RWPE1 (cell line): ENCODE measurements at regions not wholly inside any gene's neighbourhood (a gene's known extent, or its start where the extent isn't known, plus 50 kb on each side); places are given as distances from the start of the nearest gene placed in this dataset.
A peak's percentile ranks its signal among the peaks of the same experiment; 100 is the strongest.

Experiments
- CTCF ChIA-PET: fragments of 350-600 bp; sonication (Branson Sonifier 250); formaldehyde crosslinking; extraction: SDS; loops from one replicate; lab custom pipeline; 2021; lab: Yijun Ruan, JAX
- POLR2A ChIA-PET: fragments of 400-600 bp; formaldehyde crosslinking; extraction: SDS; loops from one replicate; lab custom pipeline; 2020; ENCODE audit warnings: antibody characterized with exemption; ENCODE audit not compliant: low non-redundant PET; lab: Yijun Ruan, JAX
- DNase-seq: peaks from one replicate; pipeline ENCODE4 v3.0.0; 2012; ENCODE audit warnings: low spot score
- H3K27ac ChIP-seq: fragments of 450-650 bp; 2 replicates; pipeline ENCODE4 v1.5.1; 2017
- TF ChIP-seq, protein P1 (sequence below): fragments of 450-650 bp; conservative IDR thresholded peaks from 2 replicates; pipeline ENCODE4 v1.5.1; 2017; ENCODE audit warnings: low read depth, mild to moderate bottlenecking

DNA sequence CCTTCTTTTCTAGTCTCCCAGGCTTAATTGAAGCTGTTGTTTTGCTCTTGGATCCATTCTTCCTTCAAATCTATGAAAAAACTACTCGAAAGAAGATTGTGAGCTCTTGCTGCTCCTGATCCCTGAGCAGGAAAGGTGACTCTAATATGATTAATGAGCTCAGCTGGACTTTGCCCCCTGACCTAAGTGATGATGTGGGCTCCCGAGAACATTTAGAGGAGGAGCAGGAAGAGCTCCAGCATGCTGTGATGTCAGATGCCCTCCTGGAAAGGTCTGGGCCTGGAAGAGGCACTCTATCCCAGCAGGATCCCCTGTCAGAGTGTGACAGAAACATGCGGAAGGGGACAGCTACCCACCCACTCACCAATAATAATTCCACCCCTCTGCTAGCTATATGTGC is 117.9 kb upstream of the PELI1 start:
- POLR2A ChIA-PET = interaction anchor here (0.6 kb wide), 1 partner anchor 1557 kb away, joined by 4 read pairs; the partner anchor contains the start of gene EHBP1
- no peak for DNase-seq
- CTCF ChIA-PET = interaction anchor here (0.5 to 0.6 kb wide), 2 partner anchors 226 to 524 kb away, joined by 3 read pairs; no protein-coding TSS in a partner anchor

DNA sequence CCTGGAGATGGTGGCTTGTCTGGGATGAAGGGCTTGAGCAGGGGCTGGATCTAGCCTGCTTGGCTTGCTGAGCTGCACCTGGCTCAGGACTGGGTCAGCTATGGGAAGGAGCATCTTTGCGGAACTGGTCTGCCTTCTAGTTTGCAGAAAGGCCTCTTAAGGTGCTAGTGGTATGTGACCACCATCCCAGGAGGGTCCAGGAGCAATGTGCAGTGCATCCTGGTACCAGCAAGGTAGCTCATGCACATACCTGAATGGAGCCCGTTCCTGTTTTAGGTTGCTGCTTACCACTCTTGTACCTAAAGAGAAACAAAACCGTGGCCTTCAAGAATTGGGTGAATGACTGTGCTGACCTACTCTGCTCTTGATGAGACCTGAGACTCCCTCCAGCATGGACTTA is 118.6 kb upstream of the PELI1 start:
- peak overlapping the region; percentile 67; the same call in 1 of the 2 replicates for H3K27ac ChIP-seq
- POLR2A ChIA-PET = interaction anchor here (0.6 kb wide), 1 partner anchor 1557 kb away, joined by 4 read pairs; the partner anchor contains the start of gene EHBP1
- DNase-seq = no peak
- CTCF ChIA-PET = interaction anchor here (0.6 kb wide), 2 partner anchors 163 to 525 kb away, joined by 3 read pairs; no protein-coding TSS in a partner anchor
- TF ChIP-seq, protein P1, sequence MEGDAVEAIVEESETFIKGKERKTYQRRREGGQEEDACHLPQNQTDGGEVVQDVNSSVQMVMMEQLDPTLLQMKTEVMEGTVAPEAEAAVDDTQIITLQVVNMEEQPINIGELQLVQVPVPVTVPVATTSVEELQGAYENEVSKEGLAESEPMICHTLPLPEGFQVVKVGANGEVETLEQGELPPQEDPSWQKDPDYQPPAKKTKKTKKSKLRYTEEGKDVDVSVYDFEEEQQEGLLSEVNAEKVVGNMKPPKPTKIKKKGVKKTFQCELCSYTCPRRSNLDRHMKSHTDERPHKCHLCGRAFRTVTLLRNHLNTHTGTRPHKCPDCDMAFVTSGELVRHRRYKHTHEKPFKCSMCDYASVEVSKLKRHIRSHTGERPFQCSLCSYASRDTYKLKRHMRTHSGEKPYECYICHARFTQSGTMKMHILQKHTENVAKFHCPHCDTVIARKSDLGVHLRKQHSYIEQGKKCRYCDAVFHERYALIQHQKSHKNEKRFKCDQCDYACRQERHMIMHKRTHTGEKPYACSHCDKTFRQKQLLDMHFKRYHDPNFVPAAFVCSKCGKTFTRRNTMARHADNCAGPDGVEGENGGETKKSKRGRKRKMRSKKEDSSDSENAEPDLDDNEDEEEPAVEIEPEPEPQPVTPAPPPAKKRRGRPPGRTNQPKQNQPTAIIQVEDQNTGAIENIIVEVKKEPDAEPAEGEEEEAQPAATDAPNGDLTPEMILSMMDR = no peak

More for the DNA sequence above, 117.9 kb upstream of the PELI1 start:
- H3K27ac ChIP-seq = peak overlapping the region; percentile 67; the same call in 1 of the 2 replicates
- TF ChIP-seq, protein P1 = no peak

DNA sequence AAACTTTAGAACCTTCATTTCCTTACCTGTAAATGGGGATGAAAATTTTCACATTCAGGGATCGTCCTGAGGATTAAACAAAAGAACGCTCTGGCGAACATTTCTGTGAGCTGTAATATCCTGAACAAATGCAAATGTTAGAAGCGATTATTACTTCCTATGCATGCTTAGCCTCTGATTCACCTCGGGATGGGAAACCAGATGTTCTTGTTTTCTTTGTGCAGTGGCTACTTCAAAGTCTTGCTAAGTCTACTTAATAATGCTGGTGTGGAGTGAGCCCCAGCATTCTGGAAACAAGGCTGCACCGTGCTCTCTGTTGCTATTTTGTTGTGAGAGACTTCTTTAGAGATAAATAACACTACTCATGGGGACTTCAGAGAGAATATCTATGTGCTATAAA is 119.1 kb upstream of the PELI1 start:
- DNase-seq = peak; percentile 70
- TF ChIP-seq, protein P1 = no peak
- H3K27ac ChIP-seq = peak overlapping the region; percentile 67; the same call in 1 of the 2 replicates
- ChIA-PET CTCF (no interaction called here), POLR2A (no interaction called here)

DNA sequence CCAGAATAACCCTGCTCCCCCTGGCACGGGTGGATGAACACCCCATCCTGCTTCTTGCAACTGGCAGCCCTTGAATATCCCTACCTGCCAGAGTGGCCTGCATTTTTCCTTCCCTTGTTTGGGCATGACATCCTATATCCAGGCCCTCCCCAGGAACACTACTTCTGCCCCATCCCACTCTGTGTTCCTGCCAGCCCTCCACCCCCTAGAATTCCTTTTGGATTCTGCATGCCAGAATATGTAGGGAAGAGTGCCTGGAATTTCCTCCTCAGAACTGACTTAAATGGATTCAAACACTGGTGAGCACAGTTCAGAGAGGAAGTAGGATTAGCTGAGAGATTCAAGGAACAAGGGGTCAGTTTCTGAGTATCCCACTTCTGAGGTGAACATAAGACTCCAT is 123.5 kb upstream of the PELI1 start:
- POLR2A ChIA-PET = no interaction called here
- CTCF ChIA-PET = no interaction called here
- no peak for DNase-seq

DNA sequence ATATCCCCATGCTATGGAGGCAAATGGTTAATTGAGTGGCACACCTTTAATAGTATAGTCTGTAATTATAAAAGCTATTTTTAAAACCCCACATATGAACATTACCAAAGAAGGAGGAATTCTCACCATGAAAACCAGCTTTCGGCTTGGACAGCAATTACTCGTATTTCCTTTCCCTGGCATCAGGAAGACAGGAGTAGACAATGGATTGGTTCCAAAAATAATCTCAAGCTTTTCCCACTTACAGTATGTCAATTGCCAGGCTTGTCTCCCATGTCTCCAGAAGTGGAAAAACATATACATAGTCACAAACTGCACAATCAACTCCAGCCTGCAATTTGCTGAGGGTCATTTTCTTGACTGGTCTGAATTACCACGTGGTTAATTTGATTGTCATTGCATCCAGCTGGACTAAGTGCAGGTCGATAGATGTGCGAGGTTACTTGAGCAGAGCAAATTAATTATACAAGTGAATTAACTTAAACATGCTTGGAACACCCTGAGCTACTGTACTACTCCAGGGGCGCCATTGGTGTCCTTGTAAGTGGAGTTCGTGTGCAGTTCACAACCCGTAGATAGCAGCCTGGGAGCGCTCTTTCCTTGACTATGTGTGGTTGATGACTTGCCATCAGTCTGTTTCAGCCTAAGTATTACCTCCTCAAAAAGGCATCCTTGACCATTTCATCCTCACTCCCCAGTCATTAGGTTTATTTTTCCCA is 124.3 kb upstream of the PELI1 start:
- DNase-seq = no peak
- no peak overlapping the region for H3K27ac ChIP-seq
- CTCF ChIA-PET = no interaction called here
- POLR2A ChIA-PET = no interaction called here
- TF ChIP-seq, protein P1 = no peak

More for the DNA sequence above, 123.5 kb upstream of the PELI1 start:
- TF ChIP-seq, protein P1 = no peak
- H3K27ac ChIP-seq = peak overlapping the region; percentile 64; the same call in 1 of the 2 replicates

DNA sequence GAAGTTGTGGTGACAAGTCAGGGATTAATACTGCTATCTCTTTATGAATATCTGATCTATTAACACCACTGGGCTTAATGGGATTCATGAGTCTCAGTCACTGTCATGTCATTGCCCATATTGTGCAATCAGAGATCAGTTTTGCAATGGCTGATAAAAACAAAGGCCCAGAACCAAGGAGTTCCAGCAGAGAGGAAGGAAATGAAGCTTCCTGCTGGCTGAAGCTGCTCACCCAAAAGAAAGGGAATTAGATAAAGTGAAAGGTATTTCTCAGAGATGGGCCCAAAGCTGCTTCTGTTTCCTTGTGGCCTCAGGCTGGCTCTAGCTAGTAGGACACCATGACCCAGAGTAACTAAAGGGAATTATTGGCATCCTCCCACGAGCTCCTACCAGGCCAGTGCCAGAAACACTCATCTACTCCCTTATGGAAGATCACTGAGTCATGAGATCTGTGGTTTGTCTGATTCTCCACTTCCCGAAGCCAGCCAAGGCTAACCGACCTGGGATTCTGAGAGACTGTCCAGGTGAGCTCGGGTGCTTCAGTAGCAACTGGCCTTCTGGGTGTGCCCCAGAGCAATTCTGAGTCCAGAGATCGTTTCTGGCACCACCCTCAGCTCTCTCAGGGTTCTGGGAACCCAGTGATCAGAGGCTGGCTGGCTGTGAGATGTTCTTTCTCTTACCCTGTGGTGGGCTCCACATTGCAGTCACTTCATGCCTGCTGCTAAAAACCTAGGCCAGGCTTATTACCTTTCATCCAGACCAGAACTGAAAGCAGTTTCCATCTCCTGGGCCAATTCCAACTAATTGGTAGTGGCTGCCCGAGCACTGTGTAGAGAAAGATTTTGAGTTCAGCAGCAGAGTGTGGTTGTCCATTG is 129.5 kb upstream of the PELI1 start:
- H3K27ac ChIP-seq = peak overlapping the region; percentile 90
- DNase-seq = peak; percentile 88
- POLR2A ChIA-PET = no interaction called here
- CTCF ChIA-PET = interaction anchor here (0.5 kb wide), 1 partner anchor 24 kb away, joined by 4 read pairs; no protein-coding TSS in a partner anchor
- TF ChIP-seq, protein P1 = no peak
